D721Med (cell line): ENCODE measurements at regions not wholly inside any gene's neighbourhood (a gene's known extent, or its start where the extent isn't known, plus 50 kb on each side); places are given as distances from the start of the nearest gene placed in this dataset.

Experiments used
- DNase-seq: peaks from one replicate; pipeline ENCODE4 v3.0.0; 2011; ENCODE audit warnings: low spot score; ENCODE audit not compliant: insufficient read length
- FAIRE-seq: peaks from 2 replicates; lab custom pipeline; 2011; peaks lifted over from hg19 to GRCh38; lab: Jason Lieb, UNC
- CTCF ChIP-seq: IDR thresholded peaks from 2 replicates; pipeline ENCODE4 v1.5.1; 2012; ENCODE audit warnings: mild to moderate bottlenecking, control low read depth; ENCODE audit not compliant: insufficient read depth; ENCODE audit errors: missing control alignments

- TF ChIP-seq CTCF: no peak
- DNase-seq: no peak
- no peak for FAIRE-seq
Observed at GRCh38 chr17:83159204-83160049, 80.0 kb downstream of the METRNL start.

GRCh38 chr17:83160443-83161297, 81.3 kb downstream of the METRNL start:
- no peak for TF ChIP-seq CTCF
- no peak for DNase-seq
- FAIRE-seq: no peak

GRCh38 chr17:83161298-83162034, 82.1 kb downstream of the METRNL start:
- DNase-seq (no peak), FAIRE-seq (no peak)
- no peak for TF ChIP-seq CTCF

GRCh38 chr17:83162035-83162745, 82.8 kb downstream of the METRNL start:
- no peak for TF ChIP-seq CTCF
- DNase-seq (no peak), FAIRE-seq (no peak)

GRCh38 chr17:83164490-83164889, 85.1 kb downstream of the METRNL start:
- DNase-seq (no peak), FAIRE-seq (no peak)
- no peak for TF ChIP-seq CTCF

GRCh38 chr17:83170571-83171260, 91.3 kb downstream of the METRNL start:
- no peak for TF ChIP-seq CTCF
- DNase-seq (no peak), FAIRE-seq (no peak)
